H1 (cell line): ENCODE measurements at regions not wholly inside any gene's neighbourhood (a gene's known extent, or its start where the extent isn't known, plus 50 kb on each side); places are given as distances from the start of the nearest gene placed in this dataset.

ENCODE experiments used
- CTCF ChIA-PET: fragments of 300-600 bp; sonication (Branson Sonifier 250); formaldehyde crosslinking; loops from one replicate; lab custom pipeline; 2021; ENCODE audit not compliant: partially characterized antibody; lab: Charles Lee
- POLR2A ChIA-PET: fragments of 300-600 bp; sonication (Branson Sonifier 250); formaldehyde crosslinking; loops from one replicate; lab custom pipeline; 2021; ENCODE audit warnings: inconsistent platforms; ENCODE audit not compliant: partially characterized antibody; lab: Charles Lee
- DNase-seq, 2 experiments: peaks; one replicate each; pipeline versions ENCODE4 v3.0.0 to v3.0.0-alpha.2; 2010 to 2022; ENCODE audit warnings: low spot score in 2 of 2, low read depth in 1 of 2, mixed read lengths in 1 of 2
- FAIRE-seq: peaks from 2 replicates; lab custom pipeline; 2011; peaks lifted over from hg19 to GRCh38; lab: Jason Lieb, UNC
- H2AFZ ChIP-seq: 2 replicates; pipeline ENCODE4 v1.8.1; 2012; ENCODE audit warnings: low read length, inconsistent platforms
- H2AK5ac ChIP-seq: 2 replicates; pipeline ENCODE4 v1.6.1; 2013; ENCODE audit warnings: low read depth, low read length
- H2BK120ac ChIP-seq: replicated peaks from 2 replicates; pipeline ENCODE3; 2013; ENCODE audit warnings: low read depth, low read length, inconsistent platforms
- H2BK12ac ChIP-seq: 2 replicates; pipeline ENCODE4 v1.6.1; 2013; ENCODE audit warnings: low read depth, low read length
- H2BK15ac ChIP-seq: 2 replicates; pipeline ENCODE4 v1.6.1; 2013; ENCODE audit warnings: low read length
- H2BK20ac ChIP-seq: 2 replicates; pipeline ENCODE4 v1.6.1; 2013; ENCODE audit warnings: low read length
- H2BK5ac ChIP-seq: 2 replicates; pipeline ENCODE4 v1.6.1; 2013; ENCODE audit warnings: low read depth, low read length
- H3K14ac ChIP-seq: 2 replicates; pipeline ENCODE4 v1.6.1; 2013; ENCODE audit warnings: inconsistent platforms; ENCODE audit not compliant: insufficient read length
- H3K18ac ChIP-seq: 2 replicates; pipeline ENCODE4 v1.6.1; 2013; ENCODE audit warnings: low read length; ENCODE audit errors: extremely low read depth
- H3K23ac ChIP-seq: 2 replicates; pipeline ENCODE4 v1.6.1; 2013; ENCODE audit warnings: inconsistent platforms; ENCODE audit not compliant: insufficient read length
- H3K23me2 ChIP-seq: 2 replicates; pipeline ENCODE4 v1.6.1; 2013; ENCODE audit warnings: low read depth, low read length
- H3K27ac ChIP-seq: 2 replicates; pipeline ENCODE4 v1.6.1; 2011; ENCODE audit warnings: low read depth, low read length, inconsistent platforms
- H3K27me3 ChIP-seq, 4 experiments: replicated peaks in 1 of 4; 1 replicate in 1 of 4; 2 replicates in 3 of 4; pipeline versions ENCODE4 v1.6.1 to v1.8.1; 2011 to 2013; ENCODE audit warnings: low read length in 3 of 4, mild to moderate bottlenecking in 3 of 4, inconsistent platforms in 2 of 4, mixed read lengths in 2 of 4, moderate library complexity in 1 of 4; ENCODE audit not compliant: control insufficient read depth in 3 of 4, insufficient read depth in 3 of 4; ENCODE audit errors: extremely low read depth in 1 of 4
- H3K36me3 ChIP-seq, 4 experiments: 2 replicates each; pipeline versions ENCODE4 v1.6.1 to v1.8.1; 2011 to 2013; ENCODE audit warnings: mild to moderate bottlenecking in 4 of 4, low read length in 3 of 4, moderate library complexity in 2 of 4, control low read depth in 1 of 4, inconsistent platforms in 1 of 4; ENCODE audit not compliant: insufficient read depth in 4 of 4, control insufficient read depth in 2 of 4
- H3K4ac ChIP-seq: replicated peaks from 2 replicates; pipeline ENCODE3; 2013; ENCODE audit warnings: low read length, low read depth, mixed read lengths, inconsistent platforms; ENCODE audit not compliant: insufficient read length
- H3K4me1 ChIP-seq, 4 experiments: replicated peaks in 1 of 4; 1 replicate in 1 of 4; 2 replicates in 3 of 4; pipeline versions ENCODE4 v1.6.1 to v1.8.1; 2011 to 2013; ENCODE audit warnings: low read length in 3 of 4, inconsistent platforms in 2 of 4, mixed read lengths in 1 of 4; ENCODE audit not compliant: insufficient read depth in 4 of 4, control insufficient read depth in 3 of 4
- H3K4me2 ChIP-seq, 2 experiments: 2 replicates each; pipeline versions ENCODE4 v1.6.1 to v1.8.1; 2011 to 2013; ENCODE audit warnings: low read depth in 2 of 2, low read length in 2 of 2, control low read depth in 1 of 2, inconsistent platforms in 1 of 2, mild to moderate bottlenecking in 1 of 2; ENCODE audit not compliant: insufficient read depth in 1 of 2
- H3K4me3 ChIP-seq, 4 experiments: fragments of 200-600, 300-600 bp in 1 of 4; sonication (generic), shearing (Covaris generic), sonication (Bioruptor Twin) in 1 of 4; 2 replicates each; pipeline versions ENCODE4 v1.5.1 to v1.8.1; 2011 to 2016; ENCODE audit warnings: low read length in 4 of 4, low read depth in 3 of 4, control low read depth in 2 of 4, inconsistent platforms in 2 of 4, mild to moderate bottlenecking in 2 of 4, mixed read lengths in 1 of 4, moderate library complexity in 1 of 4; ENCODE audit not compliant: insufficient read depth in 2 of 4; ENCODE audit errors: extremely low read depth in 1 of 4
- H3K56ac ChIP-seq: replicated peaks from 2 replicates; pipeline ENCODE3; 2013; ENCODE audit warnings: low read depth, mild to moderate bottlenecking, mixed read lengths, low read length, inconsistent platforms; ENCODE audit not compliant: insufficient read length
- H3K79me1 ChIP-seq: 2 replicates; pipeline ENCODE4 v1.6.1; 2013; ENCODE audit warnings: low read depth, low read length, control low read depth
- H3K79me2 ChIP-seq, 2 experiments: 2 replicates each; pipeline versions ENCODE4 v1.6.1 to v1.8.1; 2012 to 2013; ENCODE audit warnings: low read length in 2 of 2, mild to moderate bottlenecking in 2 of 2, inconsistent platforms in 1 of 2; ENCODE audit not compliant: insufficient read depth in 2 of 2, control insufficient read depth in 1 of 2
- H3K9ac ChIP-seq, 4 experiments: replicated peaks in 1 of 4; 1 replicate in 1 of 4; 2 replicates in 3 of 4; pipeline versions ENCODE4 v1.6.1 to v1.8.1; 2011 to 2013; ENCODE audit warnings: low read depth in 3 of 4, low read length in 3 of 4, control low read depth in 2 of 4, mild to moderate bottlenecking in 2 of 4, moderate library complexity in 2 of 4, inconsistent platforms in 1 of 4; ENCODE audit errors: extremely low read depth in 1 of 4
- H3K9me3 ChIP-seq, 2 experiments: 2 replicates each; pipeline versions ENCODE4 v1.6.1 to v1.8.1; 2012 to 2013; ENCODE audit warnings: mild to moderate bottlenecking in 2 of 2, moderate library complexity in 2 of 2, control low read depth in 1 of 2, inconsistent platforms in 1 of 2, low read depth in 1 of 2, low read length in 1 of 2, mixed read lengths in 1 of 2; ENCODE audit not compliant: insufficient read depth in 2 of 2
- H4K20me1 ChIP-seq, 2 experiments: replicated peaks in 1 of 2; 2 replicates each; pipeline versions ENCODE3 to v1.8.1; 2011 to 2013; ENCODE audit warnings: inconsistent platforms in 2 of 2, low read length in 2 of 2, mild to moderate bottlenecking in 1 of 2; ENCODE audit not compliant: insufficient read depth in 2 of 2, control insufficient read depth in 1 of 2
- H4K5ac ChIP-seq: 2 replicates; pipeline ENCODE4 v1.6.1; 2013; ENCODE audit warnings: low read length, low read depth, mixed read lengths, inconsistent platforms; ENCODE audit not compliant: insufficient read length
- H4K8ac ChIP-seq: 2 replicates; pipeline ENCODE4 v1.8.0; 2013; ENCODE audit warnings: mild to moderate bottlenecking, moderate library complexity, low read length, inconsistent platforms; ENCODE audit not compliant: insufficient read depth; ENCODE audit errors: extremely low read depth
- H4K91ac ChIP-seq: replicated peaks from 2 replicates; pipeline ENCODE3; 2013; ENCODE audit warnings: low read length, mixed read lengths, inconsistent platforms; ENCODE audit not compliant: insufficient read length
- BCL11A ChIP-seq, 2 experiments: IDR thresholded peaks; one replicate each; pipeline ENCODE4 v1.6.1; 2011; ENCODE audit warnings: low read depth in 2 of 2, low read length in 2 of 2, mild to moderate bottlenecking in 2 of 2
- CBX5 ChIP-seq: fragments of 300-800, 300-1000 bp; sonication (generic); IDR thresholded peaks from 2 replicates; pipeline ENCODE4 v1.7.1; 2016; ENCODE audit warnings: antibody characterized with exemption, low read length, low read depth
- CBX8 ChIP-seq: fragments of 300-800, 300-1000 bp; sonication (generic); IDR thresholded peaks from 2 replicates; pipeline ENCODE4 v1.7.1; 2016; ENCODE audit warnings: low read depth, low read length, borderline replicate concordance
- E2F6 ChIP-seq: IDR thresholded peaks from 2 replicates; pipeline ENCODE4 v1.6.1; 2012; ENCODE audit warnings: inconsistent platforms
- EZH2 ChIP-seq: fragments of 200-600 bp; sonication (generic); IDR thresholded peaks from 2 replicates; pipeline ENCODE4 v1.7.1; 2012; ENCODE audit warnings: low read depth, mild to moderate bottlenecking, moderate library complexity, low read length, inconsistent platforms; ENCODE audit not compliant: severe bottlenecking
- GTF2F1 ChIP-seq: IDR thresholded peaks from 2 replicates; pipeline ENCODE4 v1.6.1; 2012; ENCODE audit warnings: low read depth, low read length, improper control_type of control experiment, borderline replicate concordance
- NANOG ChIP-seq: IDR thresholded peaks from 2 replicates; pipeline ENCODE4 v1.6.1; 2011; ENCODE audit warnings: low read length, low read depth, mild to moderate bottlenecking, inconsistent platforms; ENCODE audit not compliant: insufficient read depth, poor library complexity, severe bottlenecking
- POLR2AphosphoS5 ChIP-seq: IDR thresholded peaks from 2 replicates; pipeline ENCODE4 v1.6.1; 2011; ENCODE audit warnings: low read depth, low read length
- RFX5 ChIP-seq: IDR thresholded peaks from 2 replicates; pipeline ENCODE4 v1.6.1; 2011; ENCODE audit warnings: low read depth, low read length, improper control_type of control experiment, borderline replicate concordance
- WGBS, 2 experiments: shearing (Covaris generic) in 1 of 2; methylation state at CpG; one replicate each; pipeline versions ENCODE4 v1.1.6 to v1.1.7; 2013 to 2015; ENCODE audit warnings: low lambda C conversion rate in 2 of 2, mixed read lengths in 2 of 2, inconsistent platforms in 1 of 2, low coverage in 1 of 2, missing lambda C conversion rate in 1 of 2; ENCODE audit not compliant: insufficient replicate concordance in 2 of 2, insufficient coverage in 1 of 2, insufficient read length in 1 of 2; ENCODE audit errors: extremely low coverage in 1 of 2, missing lambda C conversion rate in 1 of 2; 5-methylcytosine and 5-hydroxymethylcytosine counted together

GRCh38 chr6:10210052-10210451, 204.8 kb downstream of the TFAP2A start:
- no peak overlapping the region for H3K27ac ChIP-seq
- H3K18ac ChIP-seq = no peak overlapping the region
- no peak overlapping the region for H3K56ac ChIP-seq
- no peaks in the 10 kb centered on the region for H3K79me2 ChIP-seq
- no peaks in the 10 kb centered on the region for H3K27me3 ChIP-seq
- no peak overlapping the region for H4K5ac ChIP-seq
- H2BK120ac ChIP-seq = no peak overlapping the region
- TF ChIP-seq POLR2AphosphoS5 (no peak), BCL11A (IDR thresholded peaks at IDR 0.05; ENCODE audit: low read depth in 2 of 2, low read length in 2 of 2) (no peak), CBX5 (no peak), RFX5 (no peak), NANOG (no peak), CBX8 (no peak), GTF2F1 (no peak), EZH2 (no peak), E2F6 (no peak)
- no peak overlapping the region for H3K4me3 ChIP-seq
- no peak overlapping the region for H3K4ac ChIP-seq
- H3K79me1 ChIP-seq = no peaks in the 10 kb centered on the region
- H2AFZ ChIP-seq = no peak overlapping the region
- no peak overlapping the region for H3K23ac ChIP-seq
- no peak overlapping the region for H2BK20ac ChIP-seq
- no peak overlapping the region for H2BK12ac ChIP-seq
- H2BK5ac ChIP-seq = no peak overlapping the region
- H3K4me2 ChIP-seq = no peak overlapping the region
- H2BK15ac ChIP-seq = no peak overlapping the region
- no peaks in the 10 kb centered on the region for H3K9me3 ChIP-seq
- H4K20me1 ChIP-seq = no peaks in the 10 kb centered on the region
- H3K9ac ChIP-seq = no peak overlapping the region
- FAIRE-seq (no peak), DNase-seq (no peak)
- ChIA-PET CTCF (interaction anchor here (0.5 to 1.7 kb wide), 4 partner anchors 11 to 69 kb away, joined by 3 to 4 read pairs (median 3); no protein-coding TSS in a partner anchor), POLR2A (no interaction called here)
- H3K23me2 ChIP-seq = no peaks in the 10 kb centered on the region
- no peak overlapping the region for H4K91ac ChIP-seq
- H4K8ac ChIP-seq = no peak overlapping the region
- H3K14ac ChIP-seq = no peak overlapping the region
- WGBS, 2 experiments = 93% methylated on average over 2 of the region's 2 CpGs; no CpG with 5 or more reads in 1 of the 2 experiments
- H2AK5ac ChIP-seq = no peak overlapping the region
- H3K36me3 ChIP-seq = no peaks in the 10 kb centered on the region
- H3K4me1 ChIP-seq = no peaks in the 10 kb centered on the region
